Activated CD8-positive, alpha-beta T cell treated with anti-CD3 and anti-CD28 coated beads for 36 hours (primary cell): ENCODE measurements at regions not wholly inside any gene's neighbourhood (a gene's known extent, or its start where the extent isn't known, plus 50 kb on each side); places are given as distances from the start of the nearest gene placed in this dataset.

ENCODE experiments used
- ATAC-seq: fragments of 200-7000 bp; cut with Tn5 transposase; one replicate; pipeline ENCODE4 v1.10.0; 2021; ENCODE audit warnings: mild to moderate bottlenecking, moderate library complexity
- CTCF ChIA-PET: fragments of 350-600 bp; sonication (Branson Sonifier 250); formaldehyde crosslinking; loops from one replicate; lab custom pipeline; 2021; ENCODE audit warnings: antibody characterized with exemption; lab: Charles Lee
- POLR2A ChIA-PET: fragments of 350-600 bp; sonication (Branson Sonifier 250); formaldehyde crosslinking; loops from one replicate; lab custom pipeline; 2021; ENCODE audit warnings: antibody characterized with exemption; lab: Charles Lee
- DNase-seq: peaks from one replicate; pipeline ENCODE4 v3.0.0-alpha.2; 2020
- H3K27ac Mint-ChIP-seq: one replicate; pipeline ENCODE4 v1.8.0; 2021; ENCODE audit warnings: mild to moderate bottlenecking, mixed read lengths
- H3K27me3 Mint-ChIP-seq: one replicate; pipeline ENCODE4 v1.8.0; 2021; ENCODE audit warnings: mixed read lengths
- H3K36me3 Mint-ChIP-seq: one replicate; pipeline ENCODE4 v1.8.0; 2021; ENCODE audit warnings: low read depth, mixed read lengths
- H3K4me1 Mint-ChIP-seq: one replicate; pipeline ENCODE4 v1.8.0; 2021; ENCODE audit warnings: low read depth, mixed read lengths
- H3K4me3 Mint-ChIP-seq: one replicate; pipeline ENCODE4 v1.8.0; 2021; ENCODE audit warnings: mild to moderate bottlenecking, moderate library complexity, mixed read lengths
- H3K9me3 Mint-ChIP-seq: one replicate; pipeline ENCODE4 v1.8.0; 2021; ENCODE audit warnings: mixed read lengths
- CTCF ChIP-seq: fragments of 200-600 bp; IDR thresholded peaks from one replicate; pipeline ENCODE4 v1.8.0; 2022; ENCODE audit warnings: antibody characterized with exemption, mild to moderate bottlenecking
- intact Hi-C: fragments of 100-400 bp; cut with micrococcal nuclease; formaldehyde crosslinking; loops from one replicate; pipeline ENCODE4 v1.10.0; 2022

GRCh38 chr9:3760031-3760430, 234.2 kb upstream of the RFX3 start:
- Mint-ChIP-seq H3K4me1 (peaks cover 12% of the 10 kb centered on the region), H3K4me3 (no peak overlapping the region), H3K36me3 (no peaks in the 10 kb centered on the region), H3K27ac (no peak overlapping the region), H3K27me3 (peaks cover 6% of the 10 kb centered on the region), H3K9me3 (no peaks in the 10 kb centered on the region)
- ATAC-seq (no peak), DNase-seq (no peak)
- ChIA-PET CTCF (no interaction called here), POLR2A (no interaction called here)
- intact Hi-C loops, result no loop called here
- TF ChIP-seq CTCF, result no peak

GRCh38 chr9:3758816-3759576, 233.2 kb upstream of the RFX3 start:
- TF ChIP-seq CTCF, result no peak
- no peak overlapping the region for H3K4me3 Mint-ChIP-seq
- H3K4me1 Mint-ChIP-seq, result peaks cover 12% of the 10 kb centered on the region
- ATAC-seq, result no peak
- CTCF ChIA-PET, result no interaction called here
- no peaks in the 10 kb centered on the region for H3K9me3 Mint-ChIP-seq
- H3K27ac Mint-ChIP-seq, result no peak overlapping the region
- no peak for DNase-seq
- POLR2A ChIA-PET, result no interaction called here
- intact Hi-C loops, result no loop called here
- peaks cover 6% of the 10 kb centered on the region for H3K27me3 Mint-ChIP-seq
- H3K36me3 Mint-ChIP-seq, result no peaks in the 10 kb centered on the region

- intact Hi-C loops, result no loop called here
- DNase-seq (no peak), ATAC-seq (no peak)
- ChIA-PET POLR2A (interaction anchor here (0.7 kb wide), 1 partner anchor 12 kb away, joined by 3 read pairs; no protein-coding TSS in a partner anchor), CTCF (interaction anchor here (1.4 kb wide), 1 partner anchor 24 kb away, joined by 3 read pairs; no protein-coding TSS in a partner anchor)
- peaks cover 6% of the 10 kb centered on the region for H3K27me3 Mint-ChIP-seq
- no peak overlapping the region for H3K27ac Mint-ChIP-seq
- TF ChIP-seq CTCF, result no peak
- no peak overlapping the region for H3K4me3 Mint-ChIP-seq
- no peaks in the 10 kb centered on the region for H3K9me3 Mint-ChIP-seq
- H3K4me1 Mint-ChIP-seq, result peaks cover 18% of the 10 kb centered on the region
- no peaks in the 10 kb centered on the region for H3K36me3 Mint-ChIP-seq
These were observed 230.3 kb upstream of the RFX3 start for GRCh38 chr9:3756071-3756470.

- Mint-ChIP-seq H3K9me3 (no peaks in the 10 kb centered on the region), H3K36me3 (no peaks in the 10 kb centered on the region), H3K4me3 (no peak overlapping the region), H3K4me1 (peaks cover 20% of the 10 kb centered on the region), H3K27me3 (peaks cover 2% of the 10 kb centered on the region), H3K27ac (no peak overlapping the region)
- ChIA-PET CTCF (no interaction called here), POLR2A (no interaction called here)
- ATAC-seq, result no peak
- TF ChIP-seq CTCF, result no peak
- DNase-seq, result peak; percentile 33
- intact Hi-C loops, result no loop called here
These were observed 225.4 kb upstream of the RFX3 start for GRCh38 chr9:3751125-3751758.

GRCh38 chr9:3750321-3750720, 224.5 kb upstream of the RFX3 start:
- TF ChIP-seq CTCF, result no peak
- peaks cover 4% of the 10 kb centered on the region for H3K9me3 Mint-ChIP-seq
- H3K36me3 Mint-ChIP-seq, result no peaks in the 10 kb centered on the region
- ChIA-PET POLR2A (no interaction called here), CTCF (no interaction called here)
- no peaks in the 10 kb centered on the region for H3K27me3 Mint-ChIP-seq
- H3K4me1 Mint-ChIP-seq, result peaks cover 25% of the 10 kb centered on the region
- no peak for DNase-seq
- ATAC-seq, result no peak
- intact Hi-C loops, result no loop called here
- no peak overlapping the region for H3K4me3 Mint-ChIP-seq
- no peak overlapping the region for H3K27ac Mint-ChIP-seq
